ENCODE measurements at regions not wholly inside any gene's neighbourhood (a gene's known extent, or its start where the extent isn't known, plus 50 kb on each side); places are given as distances from the start of the nearest gene placed in this dataset.

DNA sequence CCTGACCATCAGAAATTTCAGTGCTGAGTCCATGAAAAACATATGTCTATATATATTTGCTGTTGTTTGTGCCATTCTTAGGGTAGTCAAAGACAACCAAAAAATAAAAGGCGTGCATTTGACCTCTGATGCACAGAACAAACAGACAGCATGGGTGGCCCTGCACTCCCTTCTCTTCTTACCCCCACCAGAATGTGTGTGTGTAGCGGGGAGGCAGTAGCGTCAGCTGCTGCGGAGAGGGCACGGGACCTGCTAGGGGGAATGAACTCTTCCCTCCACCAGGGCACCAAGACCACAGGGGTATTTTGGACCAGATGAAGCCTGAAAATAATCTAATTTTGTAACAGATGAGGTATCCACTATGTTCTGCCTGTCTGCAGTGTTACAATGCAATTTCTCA lies 277.7 kb upstream of the ZNF32 start:
- TF ChIP-seq CTCF (IDR thresholded peaks at IDR 0.05) (no peak), POLR2AphosphoS5 (IDR thresholded peaks at IDR 0.05) (no peak)
